Neutrophil (primary cell): ENCODE measurements at regions not wholly inside any gene's neighbourhood (a gene's known extent, or its start where the extent isn't known, plus 50 kb on each side); places are given as distances from the start of the nearest gene placed in this dataset.
"Not testable (repeated sequence)": the region's sequence is repeated elsewhere in the genome, so short reads cannot be mapped to it uniquely, and the experiment has no call there.

Experiments
- H3K27ac ChIP-seq: fragments of 200-600 bp; sonication (generic); 2 replicates; pipeline ENCODE4 v1.5.1; 2016; ENCODE audit warnings: mild to moderate bottlenecking, moderate library complexity
- H3K27me3 ChIP-seq: fragments of 200-600 bp; sonication (generic); 2 replicates; pipeline ENCODE4 v1.6.0; 2016; ENCODE audit warnings: mild to moderate bottlenecking
- H3K36me3 ChIP-seq: fragments of 200-600 bp; sonication (generic); 2 replicates; pipeline ENCODE4 v1.5.1; 2017
- H3K4me1 ChIP-seq, 2 experiments: fragments of 200-600 bp in 1 of 2; sonication (generic) in 1 of 2; 1 replicate in 1 of 2; 2 replicates in 1 of 2; pipeline versions ENCODE4 v1.5.1 to v1.6.1; 2013 to 2016; ENCODE audit warnings: low read depth in 1 of 2, low read length in 1 of 2, mild to moderate bottlenecking in 1 of 2, moderate library complexity in 1 of 2; ENCODE audit not compliant: control insufficient read depth in 1 of 2, insufficient read depth in 1 of 2
- H3K4me3 ChIP-seq, 2 experiments: fragments of 200-600 bp in 1 of 2; sonication (generic) in 1 of 2; 1 replicate in 1 of 2; 2 replicates in 1 of 2; pipeline ENCODE4 v1.5.1; 2013 to 2016; ENCODE audit warnings: low read depth in 1 of 2, low read length in 1 of 2, mild to moderate bottlenecking in 1 of 2, moderate library complexity in 1 of 2
- H3K9me3 ChIP-seq: fragments of 200-600 bp; sonication (generic); 2 replicates; pipeline ENCODE4 v1.5.1; 2016
- TF ChIP-seq, protein P1 (sequence below): fragments of 200-600 bp; sonication (generic); IDR thresholded peaks from 2 replicates; pipeline ENCODE4 v1.5.1; 2016; ENCODE audit warnings: antibody characterized with exemption

- H3K27me3 ChIP-seq, result no peaks in the 10 kb centered on the region
- no peaks in the 10 kb centered on the region for H3K36me3 ChIP-seq
- H3K27ac ChIP-seq, result no peak overlapping the region
- no peak overlapping the region for H3K4me3 ChIP-seq
- TF ChIP-seq, protein P1, sequence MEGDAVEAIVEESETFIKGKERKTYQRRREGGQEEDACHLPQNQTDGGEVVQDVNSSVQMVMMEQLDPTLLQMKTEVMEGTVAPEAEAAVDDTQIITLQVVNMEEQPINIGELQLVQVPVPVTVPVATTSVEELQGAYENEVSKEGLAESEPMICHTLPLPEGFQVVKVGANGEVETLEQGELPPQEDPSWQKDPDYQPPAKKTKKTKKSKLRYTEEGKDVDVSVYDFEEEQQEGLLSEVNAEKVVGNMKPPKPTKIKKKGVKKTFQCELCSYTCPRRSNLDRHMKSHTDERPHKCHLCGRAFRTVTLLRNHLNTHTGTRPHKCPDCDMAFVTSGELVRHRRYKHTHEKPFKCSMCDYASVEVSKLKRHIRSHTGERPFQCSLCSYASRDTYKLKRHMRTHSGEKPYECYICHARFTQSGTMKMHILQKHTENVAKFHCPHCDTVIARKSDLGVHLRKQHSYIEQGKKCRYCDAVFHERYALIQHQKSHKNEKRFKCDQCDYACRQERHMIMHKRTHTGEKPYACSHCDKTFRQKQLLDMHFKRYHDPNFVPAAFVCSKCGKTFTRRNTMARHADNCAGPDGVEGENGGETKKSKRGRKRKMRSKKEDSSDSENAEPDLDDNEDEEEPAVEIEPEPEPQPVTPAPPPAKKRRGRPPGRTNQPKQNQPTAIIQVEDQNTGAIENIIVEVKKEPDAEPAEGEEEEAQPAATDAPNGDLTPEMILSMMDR, result no peak
- H3K9me3 ChIP-seq, result no peaks in the 10 kb centered on the region
- H3K4me1 ChIP-seq, result no peaks in the 10 kb centered on the region
Observed at GRCh38 chr6:14292119-14292518, 174.5 kb downstream of the CD83 start.

- no peaks in the 10 kb centered on the region for H3K27me3 ChIP-seq
- H3K9me3 ChIP-seq, result no peaks in the 10 kb centered on the region
- no peak overlapping the region for H3K27ac ChIP-seq
- H3K4me1 ChIP-seq, result no peaks in the 10 kb centered on the region
- H3K4me3 ChIP-seq, result no peak overlapping the region
- H3K36me3 ChIP-seq, result no peaks in the 10 kb centered on the region
- TF ChIP-seq, protein P1, result no peak
Observed at GRCh38 chr6:14294270-14294951, 176.8 kb downstream of the CD83 start.

DNA sequence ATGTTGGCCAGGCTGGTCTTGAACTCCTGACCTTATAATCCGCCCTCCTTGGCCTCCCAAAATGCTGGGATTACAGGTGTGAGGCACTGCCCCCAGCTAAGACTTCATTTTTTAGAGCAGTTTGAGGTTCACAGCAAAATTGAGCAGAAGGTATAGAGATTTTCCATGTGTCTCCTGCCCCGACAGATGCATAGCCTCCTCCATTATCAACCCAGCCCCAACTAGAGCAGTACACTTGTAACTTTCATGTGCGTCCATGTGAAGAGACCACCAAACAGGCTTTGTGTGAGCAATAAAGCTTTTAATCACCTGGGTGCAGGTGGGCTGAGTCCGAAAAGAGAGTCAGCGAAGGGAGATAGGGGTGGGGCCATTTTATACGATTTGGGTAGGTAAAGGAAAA, 179.1 kb downstream of the CD83 start:
- not testable (repeated sequence) for H3K4me1 ChIP-seq, H3K27me3 ChIP-seq, H3K9me3 ChIP-seq, H3K36me3 ChIP-seq, H3K27ac ChIP-seq, H3K4me3 ChIP-seq

GRCh38 chr6:14297118-14297517, 179.5 kb downstream of the CD83 start:
- not testable (repeated sequence) for H3K9me3 ChIP-seq, H3K36me3 ChIP-seq, H3K4me1 ChIP-seq, H3K4me3 ChIP-seq, H3K27me3 ChIP-seq, H3K27ac ChIP-seq

- not testable (repeated sequence) for H3K36me3 ChIP-seq, H3K4me1 ChIP-seq, H3K9me3 ChIP-seq, H3K27ac ChIP-seq, H3K4me3 ChIP-seq, H3K27me3 ChIP-seq
Observed at GRCh38 chr6:14300189-14300588, 182.6 kb downstream of the CD83 start.

DNA sequence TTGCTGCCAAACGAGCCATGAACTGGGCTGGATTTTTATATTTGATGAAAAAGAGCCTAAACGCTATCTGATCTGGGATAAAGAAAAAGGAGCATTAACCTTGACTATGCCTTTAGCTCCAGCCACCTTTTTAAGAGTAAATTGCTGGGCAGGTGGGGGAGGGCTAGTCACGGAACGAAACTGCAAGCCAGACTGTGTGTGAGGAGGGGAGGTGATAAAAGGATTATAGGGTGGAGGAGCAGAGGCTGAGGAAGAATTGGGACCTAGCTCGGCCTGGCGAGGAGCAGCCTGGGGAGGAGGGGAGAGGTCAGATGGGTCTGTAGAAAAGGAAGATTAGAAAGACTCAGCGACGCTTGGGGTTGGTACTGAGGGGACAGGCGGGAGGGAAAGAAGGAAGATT, 183.1 kb downstream of the CD83 start:
- H3K27ac ChIP-seq, H3K4me3 ChIP-seq, H3K27me3 ChIP-seq, H3K9me3 ChIP-seq, H3K36me3 ChIP-seq, H3K4me1 ChIP-seq: not testable (repeated sequence)

- not testable (repeated sequence) for H3K4me1 ChIP-seq, H3K9me3 ChIP-seq, H3K4me3 ChIP-seq, H3K36me3 ChIP-seq, H3K27ac ChIP-seq, H3K27me3 ChIP-seq
Observed at GRCh38 chr6:14301477-14301876, 183.9 kb downstream of the CD83 start.

DNA sequence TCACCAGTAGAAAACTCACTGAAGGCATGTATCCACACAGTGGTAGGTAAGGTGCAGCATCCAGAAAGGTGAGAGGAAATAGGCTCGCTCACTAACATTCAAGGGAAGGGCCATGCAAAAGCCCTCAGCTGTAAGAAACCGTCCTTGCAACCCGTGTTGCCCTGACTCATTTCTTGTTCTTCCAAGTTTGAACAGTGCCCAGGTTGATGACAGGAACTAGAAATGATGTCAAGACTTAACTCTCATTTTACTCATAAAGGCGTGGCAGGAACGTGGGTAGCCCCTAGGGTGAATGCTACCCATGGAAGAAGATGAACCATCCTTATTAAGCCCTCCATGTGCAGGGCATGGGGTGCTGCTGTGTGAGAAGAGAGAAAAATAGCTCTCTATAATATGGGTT, 187.6 kb downstream of the CD83 start:
- no peaks in the 10 kb centered on the region for H3K9me3 ChIP-seq
- no peaks in the 10 kb centered on the region for H3K4me1 ChIP-seq
- TF ChIP-seq, protein P1, result no peak
- no peak overlapping the region for H3K27ac ChIP-seq
- H3K4me3 ChIP-seq, result no peak overlapping the region
- no peaks in the 10 kb centered on the region for H3K27me3 ChIP-seq
- H3K36me3 ChIP-seq, result no peaks in the 10 kb centered on the region
